NCI-H510A treated with DMSO at 0.1 percent for 48 hours (cell line): ENCODE measurements at regions not wholly inside any gene's neighbourhood (a gene's known extent, or its start where the extent isn't known, plus 50 kb on each side); places are given as distances from the start of the nearest gene placed in this dataset.
A peak's percentile ranks its signal among the peaks of the same experiment; 100 is the strongest.

Experiments
- DNase-seq: peaks from one replicate; lab custom pipeline; 2025; lab: John Stamatoyannopoulos, UW

GRCh38 chr14:98633380-98633779 lies 638.6 kb downstream of the BCL11B start:
- DNase-seq: peak; percentile 81

GRCh38 chr14:98634043-98634820 lies 637.8 kb downstream of the BCL11B start:
- peak; percentile 12 for DNase-seq

GRCh38 chr14:98638366-98638765 lies 633.6 kb downstream of the BCL11B start:
- no peak for DNase-seq

GRCh38 chr14:98647754-98648153 lies 624.2 kb downstream of the BCL11B start:
- no peak for DNase-seq

GRCh38 chr14:98651037-98651436 lies 621.0 kb downstream of the BCL11B start:
- no peak for DNase-seq

- no peak for DNase-seq
These were observed 607.0 kb downstream of the BCL11B start for GRCh38 chr14:98665007-98665406.

- DNase-seq: no peak
These were observed 605.5 kb downstream of the BCL11B start for GRCh38 chr14:98666545-98666944.

GRCh38 chr14:98682033-98682432 lies 590.0 kb downstream of the BCL11B start:
- no peak for DNase-seq

GRCh38 chr14:98682726-98683125 lies 589.3 kb downstream of the BCL11B start:
- DNase-seq: no peak

GRCh38 chr14:98684468-98684867 lies 587.5 kb downstream of the BCL11B start:
- DNase-seq: no peak

- no peak for DNase-seq
These were observed 586.3 kb downstream of the BCL11B start for GRCh38 chr14:98685725-98686124.

- DNase-seq: no peak
These were observed 583.6 kb downstream of the BCL11B start for GRCh38 chr14:98688446-98688845.

- no peak for DNase-seq
These were observed 582.0 kb downstream of the BCL11B start for GRCh38 chr14:98689951-98690350.

GRCh38 chr14:98692832-98693231 lies 579.2 kb downstream of the BCL11B start:
- DNase-seq: no peak

GRCh38 chr14:98694541-98694940 lies 577.5 kb downstream of the BCL11B start:
- DNase-seq: no peak

GRCh38 chr14:98695809-98696208 lies 576.2 kb downstream of the BCL11B start:
- no peak for DNase-seq

- DNase-seq: no peak
These were observed 573.7 kb downstream of the BCL11B start for GRCh38 chr14:98698341-98698740.

GRCh38 chr14:98700748-98701147 lies 571.2 kb downstream of the BCL11B start:
- no peak for DNase-seq

- no peak for DNase-seq
These were observed 570.6 kb downstream of the BCL11B start for GRCh38 chr14:98701377-98701776.

- DNase-seq: no peak
These were observed 567.6 kb downstream of the BCL11B start for GRCh38 chr14:98704441-98704840.

- DNase-seq: no peak
These were observed 566.1 kb downstream of the BCL11B start for GRCh38 chr14:98705871-98706300.

- no peak for DNase-seq
These were observed 564.5 kb downstream of the BCL11B start for GRCh38 chr14:98707522-98707921.

GRCh38 chr14:98708555-98708954 lies 563.4 kb downstream of the BCL11B start:
- no peak for DNase-seq

- DNase-seq: no peak
These were observed 560.5 kb downstream of the BCL11B start for GRCh38 chr14:98711453-98711852.
